Right lobe of liver (tissue), 6 donors: ENCODE measurements at regions not wholly inside any gene's neighbourhood (a gene's known extent, or its start where the extent isn't known, plus 50 kb on each side); places are given as distances from the start of the nearest gene placed in this dataset.

ENCODE experiments used
- ATAC-seq, 4 donors: fragments of 200-7000 bp; cut with Tn5 transposase; one replicate each; pipeline ENCODE4 v1.9.1; 2020; ENCODE audit warnings: mild to moderate bottlenecking in 4 of 4, moderate library complexity in 4 of 4
- DNase-seq, 3 donors: peaks; one replicate each; pipeline ENCODE4 v3.0.0-alpha.2; 2020
- H3K27ac ChIP-seq, 3 donors: fragments of 200-600 bp; one replicate each; pipeline ENCODE4 v1.8.0; 2022
- H3K27me3 ChIP-seq, 2 donors: fragments of 200-600 bp; one replicate each; pipeline ENCODE4 v1.8.0; 2022
- H3K36me3 ChIP-seq, 4 donors: fragments of 200-600 bp; sonication (generic) in 1 of 4; one replicate each; pipeline versions ENCODE4 v1.5.1 to v1.8.0; 2017 to 2022; ENCODE audit warnings: control low read depth in 1 of 4
- H3K4me1 ChIP-seq, 4 donors: fragments of 200-600 bp; sonication (generic) in 1 of 4; one replicate each; pipeline versions ENCODE4 v1.5.1 to v1.8.0; 2017 to 2022; ENCODE audit warnings: control low read depth in 1 of 4
- H3K4me3 ChIP-seq, 3 donors: fragments of 200-600 bp; one replicate each; pipeline ENCODE4 v1.8.0; 2022
- H3K9me3 ChIP-seq, 4 donors: fragments of 200-600 bp; sonication (generic) in 1 of 4; one replicate each; pipeline versions ENCODE4 v1.5.1 to v1.8.0; 2017 to 2022; ENCODE audit warnings: control low read depth in 1 of 4
- CTCF ChIP-seq, 4 donors: fragments of 200-600 bp in 3 of 4; fragments of 450-650 bp in 1 of 4; IDR thresholded peaks; one replicate each; pipeline versions ENCODE4 v1.5.1 to v1.8.0; 2016 to 2022; ENCODE audit warnings: antibody characterized with exemption in 4 of 4, mild to moderate bottlenecking in 2 of 4
- POLR2A ChIP-seq: fragments of 450-650 bp; IDR thresholded peaks from one replicate; pipeline ENCODE4 v1.6.1; 2017; ENCODE audit warnings: antibody characterized with exemption, mild to moderate bottlenecking
- WGBS: methylation state at CpG from one replicate; pipeline ENCODE4 v1.1.6; 2018; ENCODE audit warnings: low coverage, low lambda C conversion rate; ENCODE audit not compliant: insufficient coverage; ENCODE audit errors: missing lambda C conversion rate; 5-methylcytosine and 5-hydroxymethylcytosine counted together
- intact Hi-C, 2 donors: fragments of 100-400 bp; cut with DNase I; formaldehyde crosslinking; loops; one replicate each; pipeline versions ENCODE4 v1.11.2 to v1.14.1; 2022
- donor health status: DM: no; HTN: yes; CAD: no.
- donor health status: DM: no; HTN: no; CAD: no.
- donor health status: DM: no; HTN: no; CAD: no.
- donor health status: DM: no; HTN: yes; CAD: no.
- donor health status: DM: no; HTN: yes; CAD: no.

GRCh38 chr1:30052178-30052577, 671.2 kb downstream of the MATN1 start:
- DNase-seq (no peak), ATAC-seq (no peak)
- H3K9me3 ChIP-seq: no peaks in the 10 kb centered on the region
- no peak for TF ChIP-seq CTCF (IDR thresholded peaks at IDR 0.05)
- no peak for TF ChIP-seq POLR2A
- 31% methylated on average over 4 of the region's 4 CpGs for WGBS
- H3K4me3 ChIP-seq: no peak overlapping the region
- no peak overlapping the region for H3K27ac ChIP-seq
- H3K36me3 ChIP-seq: no peaks in the 10 kb centered on the region
- intact Hi-C loops: no loop called here
- H3K4me1 ChIP-seq: no peaks in the 10 kb centered on the region
- H3K27me3 ChIP-seq: no peaks in the 10 kb centered on the region

- Histone ChIP-seq H3K9me3 (no peaks in the 10 kb centered on the region), H3K27me3 (no peaks in the 10 kb centered on the region), H3K4me1 (no peaks in the 10 kb centered on the region), H3K27ac (no peak overlapping the region), H3K36me3 (no peaks in the 10 kb centered on the region), H3K4me3 (no peak overlapping the region)
- TF ChIP-seq POLR2A (no peak), CTCF (IDR thresholded peaks at IDR 0.05) (no peak)
- DNase-seq (no peak), ATAC-seq (no peak)
- intact Hi-C loops: no loop called here
- 70% methylated on average over 2 of the region's 6 CpGs for WGBS
These were observed 671.6 kb downstream of the MATN1 start for GRCh38 chr1:30051777-30052176.

GRCh38 chr1:30049748-30050296, 673.6 kb downstream of the MATN1 start:
- Histone ChIP-seq H3K36me3 (no peaks in the 10 kb centered on the region), H3K9me3 (no peaks in the 10 kb centered on the region), H3K4me3 (no peak overlapping the region), H3K4me1 (no peaks in the 10 kb centered on the region), H3K27ac (no peak overlapping the region), H3K27me3 (no peaks in the 10 kb centered on the region)
- intact Hi-C loops: no loop called here
- 73% methylated on average over 3 of the region's 4 CpGs for WGBS
- no peak for TF ChIP-seq POLR2A
- no peak for TF ChIP-seq CTCF (IDR thresholded peaks at IDR 0.05)
- ATAC-seq (no peak), DNase-seq (peak in 1 of 3 donors; percentile 1)

GRCh38 chr1:30048905-30049304, 674.5 kb downstream of the MATN1 start:
- ATAC-seq (no peak), DNase-seq (no peak)
- WGBS: 54% methylated on average over 2 of the region's 5 CpGs
- Histone ChIP-seq H3K27ac (no peak overlapping the region), H3K4me1 (no peaks in the 10 kb centered on the region), H3K4me3 (no peak overlapping the region), H3K9me3 (no peaks in the 10 kb centered on the region), H3K36me3 (no peaks in the 10 kb centered on the region), H3K27me3 (no peaks in the 10 kb centered on the region)
- intact Hi-C loops: no loop called here
- TF ChIP-seq CTCF (IDR thresholded peaks at IDR 0.05) (no peak), POLR2A (no peak)

- Histone ChIP-seq H3K27me3 (no peaks in the 10 kb centered on the region), H3K9me3 (no peaks in the 10 kb centered on the region), H3K4me1 (no peaks in the 10 kb centered on the region), H3K4me3 (no peak overlapping the region), H3K36me3 (no peaks in the 10 kb centered on the region), H3K27ac (no peak overlapping the region)
- intact Hi-C loops: no loop called here
- 61% methylated on average over 3 of the region's 3 CpGs for WGBS
- no peak for DNase-seq
- ATAC-seq: no peak
- no peak for TF ChIP-seq POLR2A
- no peak for TF ChIP-seq CTCF (IDR thresholded peaks at IDR 0.05)
These were observed 675.8 kb downstream of the MATN1 start for GRCh38 chr1:30047576-30047975.
